Mucosa of descending colon (tissue), 3 donors: ENCODE measurements at regions not wholly inside any gene's neighbourhood (a gene's known extent, or its start where the extent isn't known, plus 50 kb on each side); places are given as distances from the start of the nearest gene placed in this dataset.

Experiments used
- ATAC-seq: fragments of 200-7000 bp; cut with Tn5 transposase; one replicate; pipeline ENCODE4 v1.9.1; 2020; ENCODE audit warnings: mild to moderate bottlenecking, moderate library complexity
- DNase-seq, 3 donors: peaks; one replicate each; pipeline ENCODE4 v3.0.0-alpha.2; 2020
- H3K36me3 ChIP-seq: fragments of 200-600 bp; one replicate; pipeline ENCODE4 v1.8.0; 2021; ENCODE audit warnings: low read depth, mild to moderate bottlenecking
- H3K4me1 ChIP-seq: fragments of 200-600 bp; one replicate; pipeline ENCODE4 v1.8.0; 2021; ENCODE audit warnings: low read depth, mild to moderate bottlenecking
- H3K4me3 ChIP-seq: fragments of 200-600 bp; one replicate; pipeline ENCODE4 v1.8.0; 2021; ENCODE audit warnings: mild to moderate bottlenecking
- H3K9me3 ChIP-seq: fragments of 200-600 bp; one replicate; pipeline ENCODE4 v1.8.0; 2021; ENCODE audit warnings: mild to moderate bottlenecking
- CTCF ChIP-seq: fragments of 200-600 bp; IDR thresholded peaks from one replicate; pipeline ENCODE4 v1.8.0; 2022; ENCODE audit warnings: antibody characterized with exemption, mild to moderate bottlenecking
- intact Hi-C, 2 donors: fragments of 100-400 bp; cut with DNase I in 1 of 2; cut with micrococcal nuclease in 1 of 2; formaldehyde crosslinking; loops; one replicate each; pipeline versions ENCODE4 v1.11.0 to v1.11.1; 2022; cut with DNase I, micrococcal nuclease
- donor health status: DM: no; HTN: no; CAD: no; lungs with moderate emphysema.
- donor health status: DM: no; HTN: no; CAD: no.
- donor health status: DM: no; HTN: yes; CAD: no.

GRCh38 chrY:20449277-20449676 lies 126.3 kb upstream of the EIF1AY start:
- ATAC-seq (no peak), DNase-seq (no peak)
- no peak overlapping the region for H3K4me3 ChIP-seq
- no peak for TF ChIP-seq CTCF
- intact Hi-C loops, result no loop called here
- no peaks in the 10 kb centered on the region for H3K36me3 ChIP-seq
- no peaks in the 10 kb centered on the region for H3K4me1 ChIP-seq
- peaks cover 9% of the 10 kb centered on the region for H3K9me3 ChIP-seq

GRCh38 chrY:20470140-20470539 lies 105.4 kb upstream of the EIF1AY start:
- ATAC-seq, result no peak
- no peak for TF ChIP-seq CTCF
- intact Hi-C loops, result no loop called here

GRCh38 chrY:20515982-20516381 lies 59.6 kb upstream of the EIF1AY start:
- no peak for TF ChIP-seq CTCF

More at GRCh38 chrY:20470140-20470539, 105.4 kb upstream of the EIF1AY start:
- no peaks in the 10 kb centered on the region for H3K36me3 ChIP-seq
- no peak overlapping the region for H3K4me3 ChIP-seq
- DNase-seq, result peak in 1 of 3 donors; percentile 1
- no peaks in the 10 kb centered on the region for H3K4me1 ChIP-seq
- H3K9me3 ChIP-seq, result no peaks in the 10 kb centered on the region

More at GRCh38 chrY:20515982-20516381, 59.6 kb upstream of the EIF1AY start:
- no peaks in the 10 kb centered on the region for H3K9me3 ChIP-seq
- no peak for ATAC-seq
- H3K4me1 ChIP-seq, result no peaks in the 10 kb centered on the region
- intact Hi-C loops, result no loop called here
- no peak overlapping the region for H3K4me3 ChIP-seq
- H3K36me3 ChIP-seq, result no peaks in the 10 kb centered on the region
- no peak for DNase-seq
